GM12891 (cell line): ENCODE measurements at regions not wholly inside any gene's neighbourhood (a gene's known extent, or its start where the extent isn't known, plus 50 kb on each side); places are given as distances from the start of the nearest gene placed in this dataset.

Source experiments
- POLR2A ChIP-seq: IDR thresholded peaks from 2 replicates; pipeline ENCODE4 v1.6.1; 2011; ENCODE audit warnings: low read depth, low read length, control low read depth
- POLR2AphosphoS5 ChIP-seq: IDR thresholded peaks from 2 replicates; pipeline ENCODE4 v1.6.1; 2011; ENCODE audit warnings: low read depth, low read length, control low read depth
- POU2F2 ChIP-seq: IDR thresholded peaks from 2 replicates; pipeline ENCODE4 v1.6.1; 2011; ENCODE audit warnings: low read depth, mild to moderate bottlenecking, control low read depth, low read length, moderate library complexity
- SPI1 ChIP-seq: IDR thresholded peaks from 2 replicates; pipeline ENCODE4 v1.6.1; 2011; ENCODE audit warnings: low read depth, low read length, control low read depth
- TAF1 ChIP-seq: IDR thresholded peaks from 2 replicates; pipeline ENCODE4 v1.6.1; 2011; ENCODE audit warnings: low read depth, low read length, control low read depth

- TF ChIP-seq POLR2A (no peak), POLR2AphosphoS5 (no peak), TAF1 (no peak), SPI1 (no peak), POU2F2 (no peak)
Observed at GRCh38 chr3:36302158-36302509, 78.2 kb upstream of the STAC start.
